Keratinocyte (primary cell): ENCODE measurements at regions not wholly inside any gene's neighbourhood (a gene's known extent, or its start where the extent isn't known, plus 50 kb on each side); places are given as distances from the start of the nearest gene placed in this dataset.

Experiments used
- DNase-seq: peaks from one replicate; pipeline ENCODE4 v3.0.0-alpha.2; 2011; ENCODE audit warnings: low read depth, missing footprints, low spot score
- FAIRE-seq: peaks from 2 replicates; lab custom pipeline; 2011; peaks lifted over from hg19 to GRCh38; lab: Jason Lieb, UNC
- H2AFZ ChIP-seq: 2 replicates; pipeline ENCODE4 v1.6.0; 2012; ENCODE audit warnings: low read length, control low read depth, inconsistent platforms; ENCODE audit not compliant: control insufficient read depth
- H3K27ac ChIP-seq: 2 replicates; pipeline ENCODE4 v1.5.1; 2011; ENCODE audit warnings: low read length; ENCODE audit not compliant: control insufficient read depth, insufficient read depth
- H3K27me3 ChIP-seq: 3 replicates; pipeline ENCODE4 v1.6.0; 2011; ENCODE audit warnings: low read length; ENCODE audit not compliant: control insufficient read depth, insufficient read depth; ENCODE audit errors: extremely low read depth
- H3K36me3 ChIP-seq, 2 experiments: 2 replicates in 1 of 2; 3 replicates in 1 of 2; pipeline ENCODE4 v1.5.1; 2011; ENCODE audit warnings: low read length in 2 of 2, mild to moderate bottlenecking in 1 of 2; ENCODE audit not compliant: control insufficient read depth in 2 of 2, insufficient read depth in 2 of 2; ENCODE audit errors: extremely low read depth in 1 of 2
- H3K4me1 ChIP-seq: 3 replicates; pipeline ENCODE4 v1.5.1; 2011; ENCODE audit warnings: low read length; ENCODE audit not compliant: control insufficient read depth, insufficient read depth; ENCODE audit errors: extremely low read depth
- H3K4me2 ChIP-seq: 3 replicates; pipeline ENCODE4 v1.6.0; 2011; ENCODE audit warnings: low read depth, low read length; ENCODE audit not compliant: control insufficient read depth, insufficient read depth; ENCODE audit errors: extremely low read depth
- H3K4me3 ChIP-seq, 3 experiments: fragments of 200-600 bp in 1 of 3; sonication (generic) in 1 of 3; 2 replicates in 2 of 3; 3 replicates in 1 of 3; pipeline ENCODE4 v1.5.1; 2011 to 2016; ENCODE audit warnings: low read length in 3 of 3, mild to moderate bottlenecking in 3 of 3, control low read depth in 2 of 3, inconsistent platforms in 1 of 3, low read depth in 1 of 3, mixed read lengths in 1 of 3, mixed run types in 1 of 3, moderate library complexity in 1 of 3; ENCODE audit not compliant: control insufficient read depth in 2 of 3, insufficient read depth in 2 of 3; ENCODE audit errors: extremely low read depth in 1 of 3
- H3K79me2 ChIP-seq: 2 replicates; pipeline ENCODE4 v1.6.0; 2012; ENCODE audit warnings: low read length; ENCODE audit not compliant: control insufficient read depth, insufficient read depth
- H3K9ac ChIP-seq: 3 replicates; pipeline ENCODE4 v1.6.0; 2011; ENCODE audit warnings: low read length; ENCODE audit not compliant: control insufficient read depth, insufficient read depth; ENCODE audit errors: extremely low read depth
- H3K9me1 ChIP-seq: 3 replicates; pipeline ENCODE4 v1.6.0; 2011; ENCODE audit warnings: low read length; ENCODE audit not compliant: control insufficient read depth, insufficient read depth; ENCODE audit errors: extremely low read depth
- H3K9me3 ChIP-seq: 2 replicates; pipeline ENCODE4 v1.5.1; 2012; ENCODE audit warnings: low read depth, low read length; ENCODE audit not compliant: control insufficient read depth
- H4K20me1 ChIP-seq: 3 replicates; pipeline ENCODE4 v1.6.0; 2011; ENCODE audit warnings: low read length; ENCODE audit not compliant: control insufficient read depth, insufficient read depth; ENCODE audit errors: extremely low read depth
- CTCF ChIP-seq, 3 experiments: IDR thresholded peaks in 1 of 3; conservative IDR thresholded peaks in 1 of 3; optimal IDR thresholded peaks in 1 of 3; 2 replicates in 2 of 3; 3 replicates in 1 of 3; pipeline versions ENCODE3 to v1.5.1; 2011; ENCODE audit warnings: low read length in 3 of 3, mild to moderate bottlenecking in 3 of 3, moderate library complexity in 2 of 3, control low read depth in 1 of 3, inconsistent platforms in 1 of 3; ENCODE audit not compliant: insufficient read depth in 2 of 3; ENCODE audit errors: extremely low read depth in 1 of 3
- EZH2 ChIP-seq: IDR thresholded peaks from one replicate; pipeline ENCODE4 v1.6.1; 2012; ENCODE audit warnings: inconsistent platforms, mild to moderate bottlenecking, low read length, moderate library complexity
- dilution Hi-C: fragments of 300-500 bp; cut with MboI; formaldehyde crosslinking; loops from one replicate; pipeline ENCODE4 v1.7.0; 2020; ENCODE audit warnings: low sequenced_read_pairs; ENCODE audit not compliant: extremely low pct_ligation_motif_present

GRCh38 chr12:41784957-41785356, 359.7 kb downstream of the GXYLT1 start:
- Histone ChIP-seq H3K27me3 (no peaks in the 10 kb centered on the region), H3K4me1 (no peaks in the 10 kb centered on the region), H3K27ac (no peak overlapping the region), H3K36me3 (no peaks in the 10 kb centered on the region), H3K79me2 (no peaks in the 10 kb centered on the region), H3K4me3 (no peak overlapping the region), H3K9me1 (no peaks in the 10 kb centered on the region), H4K20me1 (no peaks in the 10 kb centered on the region), H3K4me2 (no peak overlapping the region), H3K9ac (no peak overlapping the region), H3K9me3 (no peaks in the 10 kb centered on the region), H2AFZ (no peak overlapping the region)
- dilution Hi-C loops: no loop called here
- DNase-seq: no peak
- no peak for FAIRE-seq
- no peak for TF ChIP-seq CTCF (optimal IDR thresholded peaks at IDR 0.05 in 1 of 3, IDR thresholded peaks at IDR 0.05 in 1 of 3, conservative IDR thresholded peaks at IDR 0.05 in 1 of 3; ENCODE audit: extremely low read depth in 1 of 3, insufficient read depth in 2 of 3, low read length in 3 of 3)

DNA sequence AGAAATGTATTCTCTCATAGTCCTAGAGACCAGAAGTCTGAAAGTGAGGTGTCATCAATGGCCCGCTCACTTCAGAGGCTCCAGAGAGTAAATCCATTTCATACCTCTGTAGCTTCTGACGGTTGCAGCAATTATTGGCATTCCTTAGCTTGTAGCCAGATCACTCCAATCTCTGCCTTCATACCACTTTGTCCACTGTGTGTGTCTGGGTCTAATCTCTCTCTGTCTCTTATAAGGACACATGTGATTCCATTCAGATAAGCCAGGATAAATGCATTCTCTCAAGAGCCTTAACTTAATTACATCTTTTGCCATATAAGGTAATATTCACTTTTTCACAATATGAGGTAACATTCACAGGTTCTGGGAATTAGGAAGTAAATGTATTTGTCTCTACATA, 365.7 kb downstream of the GXYLT1 start:
- dilution Hi-C loops: no loop called here
- H3K79me2 ChIP-seq: no peaks in the 10 kb centered on the region
- H4K20me1 ChIP-seq: no peaks in the 10 kb centered on the region
- FAIRE-seq: no peak
- no peaks in the 10 kb centered on the region for H3K4me1 ChIP-seq
- no peaks in the 10 kb centered on the region for H3K9me1 ChIP-seq
- DNase-seq: no peak
- TF ChIP-seq EZH2 (no peak), CTCF (optimal IDR thresholded peaks at IDR 0.05 in 1 of 3, IDR thresholded peaks at IDR 0.05 in 1 of 3, conservative IDR thresholded peaks at IDR 0.05 in 1 of 3; ENCODE audit: extremely low read depth in 1 of 3, insufficient read depth in 2 of 3, low read length in 3 of 3) (no peak)
- H3K9me3 ChIP-seq: no peaks in the 10 kb centered on the region
- no peak overlapping the region for H2AFZ ChIP-seq
- H3K4me2 ChIP-seq: no peak overlapping the region
- H3K9ac ChIP-seq: no peak overlapping the region
- H3K4me3 ChIP-seq: no peak overlapping the region
- no peak overlapping the region for H3K27ac ChIP-seq
- H3K36me3 ChIP-seq: no peaks in the 10 kb centered on the region
- H3K27me3 ChIP-seq: no peaks in the 10 kb centered on the region
